COR-L47 (cell line): ENCODE measurements at regions not wholly inside any gene's neighbourhood (a gene's known extent, or its start where the extent isn't known, plus 50 kb on each side); places are given as distances from the start of the nearest gene placed in this dataset.

Experiments
- DNase-seq: peaks from one replicate; lab custom pipeline; 2025; lab: John Stamatoyannopoulos, UW

DNA sequence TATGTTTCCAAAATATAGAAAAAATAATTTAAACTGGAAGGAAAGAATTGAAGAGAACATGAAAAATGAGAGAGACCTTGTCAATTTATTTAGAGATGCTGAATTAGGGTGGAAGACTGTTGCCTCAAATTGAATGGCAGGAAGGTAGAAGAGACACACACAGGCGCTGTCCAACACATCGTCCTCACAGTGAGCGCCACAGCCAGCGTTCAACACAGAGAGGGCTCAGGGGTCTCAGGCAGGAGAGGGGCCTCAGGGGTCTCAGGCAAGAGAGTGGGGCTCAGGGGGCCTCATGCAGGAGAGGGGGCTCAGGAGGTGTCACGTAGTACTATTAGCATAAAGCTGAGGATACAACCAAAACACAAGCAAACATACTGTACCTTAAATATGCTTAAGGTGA is 65.7 kb downstream of the TMEM18 start:
- DNase-seq, result no peak

DNA sequence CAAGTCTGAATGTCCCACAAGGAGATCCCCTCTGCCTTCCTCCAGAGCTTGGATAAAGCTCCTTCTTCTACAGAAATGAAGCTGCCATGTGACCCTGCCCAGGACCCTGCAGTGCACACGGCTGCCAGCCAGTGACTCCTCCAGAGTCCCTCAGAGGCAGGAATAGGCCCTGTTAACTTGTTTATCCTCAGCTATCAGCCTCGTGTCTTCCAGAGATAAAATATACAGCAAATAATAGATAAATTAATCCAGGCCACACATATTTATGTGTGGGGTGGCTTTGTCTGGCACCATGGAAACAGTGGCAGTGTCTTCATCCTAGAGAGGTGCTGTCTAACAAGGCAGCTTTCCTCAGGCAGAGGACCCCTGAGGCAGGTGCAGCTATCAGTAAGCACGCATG is 66.7 kb downstream of the TMEM18 start:
- no peak for DNase-seq

DNA sequence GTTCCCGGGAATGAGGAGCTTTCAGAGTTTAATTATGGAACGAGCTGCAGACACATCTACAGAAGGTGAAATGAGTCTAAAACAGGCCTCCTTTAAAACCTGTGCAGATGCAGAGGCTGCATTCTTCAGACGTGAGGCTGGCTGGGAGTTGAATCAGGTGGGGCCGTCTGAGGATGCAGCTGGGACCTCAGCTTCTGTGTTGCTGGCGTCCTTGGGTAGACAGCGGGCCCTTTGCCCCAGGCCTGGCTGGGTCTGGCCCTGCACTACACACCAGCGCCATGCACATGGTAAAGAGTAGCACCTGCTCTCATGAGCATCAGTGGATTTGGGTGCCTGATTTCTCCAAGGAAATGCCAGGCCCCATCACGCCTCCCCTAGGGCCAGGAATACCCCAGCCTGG is 67.3 kb downstream of the TMEM18 start:
- no peak for DNase-seq

GRCh38 chr2:609449-609848 is 67.8 kb downstream of the TMEM18 start:
- no peak for DNase-seq

GRCh38 chr2:608711-609110 is 68.5 kb downstream of the TMEM18 start:
- DNase-seq, result no peak

DNA sequence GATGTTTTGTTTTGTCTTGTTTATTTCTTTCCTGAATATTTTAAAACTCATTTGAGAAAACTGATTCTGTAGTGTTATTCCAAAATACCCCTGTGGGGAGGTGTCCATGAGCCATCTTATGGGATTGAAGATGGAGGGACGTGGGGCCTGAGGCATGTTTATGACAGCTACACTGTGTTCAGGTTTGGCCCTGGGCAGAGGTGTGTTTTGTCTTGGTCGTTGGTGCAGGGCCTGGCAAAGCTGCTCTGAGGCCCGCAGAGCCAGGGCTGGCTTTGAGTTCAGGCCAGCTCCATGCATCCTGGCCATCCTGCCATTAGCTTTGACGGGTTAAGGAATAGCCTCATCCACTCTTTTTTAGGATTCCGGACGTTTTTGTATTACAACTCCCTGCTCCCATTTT is 68.9 kb downstream of the TMEM18 start:
- DNase-seq, result no peak

DNA sequence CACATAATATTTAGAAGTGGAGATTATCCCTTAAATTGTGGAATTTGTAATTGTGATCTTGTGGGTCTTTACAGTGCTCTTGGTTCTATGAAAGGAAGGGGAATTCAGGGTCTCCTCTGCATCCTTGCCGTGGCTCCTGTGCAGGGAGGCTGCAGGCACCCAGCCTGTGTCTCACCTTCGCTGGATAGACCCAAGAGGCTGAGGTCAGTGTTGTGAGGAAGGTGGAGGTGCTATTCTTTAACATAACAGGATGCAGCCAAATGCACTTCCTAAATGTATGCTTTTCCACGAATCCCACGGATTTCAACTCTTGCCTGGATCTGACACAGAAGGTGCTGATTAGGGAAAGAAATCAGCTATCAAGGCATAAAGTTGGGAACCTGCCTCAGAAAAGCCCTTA is 69.5 kb downstream of the TMEM18 start:
- no peak for DNase-seq

DNA sequence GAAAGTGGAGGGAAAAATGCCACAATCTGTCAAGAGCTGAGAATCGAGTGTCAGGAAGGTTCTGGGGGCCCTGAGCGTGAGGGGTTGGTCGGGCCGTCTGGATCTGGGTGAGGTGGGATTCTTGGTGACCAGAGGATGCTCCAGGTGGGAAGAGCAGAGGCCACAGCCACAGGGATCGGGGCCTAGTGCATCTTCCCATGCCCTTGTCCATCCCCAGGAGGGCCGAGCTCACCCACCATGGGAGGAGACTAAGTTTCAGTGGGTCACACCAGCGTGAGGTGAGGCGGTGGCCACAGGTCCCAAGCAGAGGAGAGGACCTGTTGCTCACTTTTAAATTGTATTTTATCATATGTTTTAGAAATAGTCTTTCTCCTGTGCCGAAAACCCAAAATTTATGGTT is 70.0 kb downstream of the TMEM18 start:
- DNase-seq, result no peak

- no peak for DNase-seq
Observed at GRCh38 chr2:605674-606608, 71.3 kb downstream of the TMEM18 start.

- DNase-seq, result no peak
Observed at GRCh38 chr2:604854-605524, 72.2 kb downstream of the TMEM18 start.

- DNase-seq, result no peak
Observed at GRCh38 chr2:604385-604784, 72.8 kb downstream of the TMEM18 start.

DNA sequence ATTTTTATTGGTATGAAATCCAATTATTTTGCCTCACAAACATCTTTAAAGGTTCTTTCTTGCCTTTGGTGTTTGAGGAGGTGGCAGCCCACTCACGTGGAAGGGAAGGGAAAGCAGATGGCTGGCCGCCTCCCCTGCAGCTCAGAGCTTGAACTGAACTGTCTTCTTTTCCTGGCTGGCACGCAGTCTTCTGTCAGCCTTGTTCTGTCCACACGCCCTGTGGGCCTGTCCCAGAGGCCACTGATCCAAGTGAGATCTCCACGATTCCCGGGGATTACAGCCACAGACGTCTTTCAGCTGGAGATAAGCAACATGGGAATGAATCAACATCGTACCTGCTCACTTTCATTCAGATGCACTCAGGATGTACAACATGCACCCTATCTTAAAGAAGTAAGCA is 73.3 kb downstream of the TMEM18 start:
- DNase-seq, result no peak

- DNase-seq, result no peak
Observed at GRCh38 chr2:603427-603826, 73.8 kb downstream of the TMEM18 start.

GRCh38 chr2:602571-603359 is 74.4 kb downstream of the TMEM18 start:
- no peak for DNase-seq

GRCh38 chr2:601806-602455 is 75.3 kb downstream of the TMEM18 start:
- DNase-seq, result no peak

GRCh38 chr2:601387-601698 is 75.9 kb downstream of the TMEM18 start:
- no peak for DNase-seq

GRCh38 chr2:600542-601386 is 76.4 kb downstream of the TMEM18 start:
- DNase-seq, result no peak

- no peak for DNase-seq
Observed at GRCh38 chr2:599601-600000, 77.6 kb downstream of the TMEM18 start.

- no peak for DNase-seq
Observed at GRCh38 chr2:598058-598802, 79.0 kb downstream of the TMEM18 start.

DNA sequence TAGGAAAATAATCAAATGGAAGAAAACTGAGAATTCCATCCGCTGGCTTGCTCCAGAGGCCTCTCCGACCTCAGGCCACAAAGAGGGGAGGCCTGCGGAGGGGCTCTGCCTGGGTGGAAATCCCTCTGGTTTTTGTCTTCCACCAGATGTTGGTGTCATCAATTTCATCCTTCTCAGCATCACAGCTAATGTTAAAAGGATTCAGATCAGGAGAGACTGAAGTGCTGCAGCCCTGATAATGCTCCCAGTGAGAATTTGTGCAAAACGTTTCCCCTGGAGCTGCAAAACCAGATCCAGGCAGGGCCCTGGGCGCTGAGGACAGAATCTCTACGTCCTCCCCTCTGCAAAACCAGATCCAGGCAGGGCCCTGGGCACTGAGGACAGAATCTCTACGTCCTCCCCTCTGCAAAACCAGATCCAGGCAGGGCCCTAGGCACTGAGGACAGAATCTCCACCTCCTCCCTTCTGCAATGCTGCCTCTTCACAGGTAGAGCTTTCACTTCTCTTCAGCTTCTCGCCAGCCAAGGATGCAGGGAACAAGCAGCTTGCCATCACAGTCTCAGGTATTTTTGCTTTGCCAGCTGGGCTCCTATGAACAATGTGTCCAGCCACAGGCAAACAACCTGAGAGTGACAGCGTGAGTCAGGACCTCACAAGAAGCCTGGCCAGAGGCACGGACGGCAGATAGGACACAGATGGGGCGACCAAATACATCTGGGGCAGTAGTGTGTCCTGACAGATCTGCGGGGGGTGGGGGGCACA is 81.2 kb downstream of the TMEM18 start:
- DNase-seq, result no peak
